Loucy (cell line): ENCODE measurements at regions not wholly inside any gene's neighbourhood (a gene's known extent, or its start where the extent isn't known, plus 50 kb on each side); places are given as distances from the start of the nearest gene placed in this dataset.

ENCODE experiments used
- EZH2phosphoT487 ChIP-seq: fragments of 200-600 bp; IDR thresholded peaks from 2 replicates; pipeline ENCODE4 v1.6.1; 2018; ENCODE audit warnings: antibody characterized with exemption, mild to moderate bottlenecking, moderate library complexity, borderline replicate concordance
- TF ChIP-seq, protein P1 (sequence below): fragments of 200-600 bp; sonication (generic); conservative IDR thresholded peaks from 2 replicates; pipeline ENCODE4 v1.5.1; 2014; ENCODE audit warnings: mild to moderate bottlenecking, antibody characterized with exemption, low read length

GRCh38 chr21:31450980-31451379, 106.9 kb upstream of the TIAM1 start:
- TF ChIP-seq, protein P1, sequence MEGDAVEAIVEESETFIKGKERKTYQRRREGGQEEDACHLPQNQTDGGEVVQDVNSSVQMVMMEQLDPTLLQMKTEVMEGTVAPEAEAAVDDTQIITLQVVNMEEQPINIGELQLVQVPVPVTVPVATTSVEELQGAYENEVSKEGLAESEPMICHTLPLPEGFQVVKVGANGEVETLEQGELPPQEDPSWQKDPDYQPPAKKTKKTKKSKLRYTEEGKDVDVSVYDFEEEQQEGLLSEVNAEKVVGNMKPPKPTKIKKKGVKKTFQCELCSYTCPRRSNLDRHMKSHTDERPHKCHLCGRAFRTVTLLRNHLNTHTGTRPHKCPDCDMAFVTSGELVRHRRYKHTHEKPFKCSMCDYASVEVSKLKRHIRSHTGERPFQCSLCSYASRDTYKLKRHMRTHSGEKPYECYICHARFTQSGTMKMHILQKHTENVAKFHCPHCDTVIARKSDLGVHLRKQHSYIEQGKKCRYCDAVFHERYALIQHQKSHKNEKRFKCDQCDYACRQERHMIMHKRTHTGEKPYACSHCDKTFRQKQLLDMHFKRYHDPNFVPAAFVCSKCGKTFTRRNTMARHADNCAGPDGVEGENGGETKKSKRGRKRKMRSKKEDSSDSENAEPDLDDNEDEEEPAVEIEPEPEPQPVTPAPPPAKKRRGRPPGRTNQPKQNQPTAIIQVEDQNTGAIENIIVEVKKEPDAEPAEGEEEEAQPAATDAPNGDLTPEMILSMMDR, result peak; percentile 21; the same call in 1 of the 2 replicates
- no peak for TF ChIP-seq EZH2phosphoT487
